ENCODE measurements at regions not wholly inside any gene's neighbourhood (a gene's known extent, or its start where the extent isn't known, plus 50 kb on each side); places are given as distances from the start of the nearest gene placed in this dataset.

DNA sequence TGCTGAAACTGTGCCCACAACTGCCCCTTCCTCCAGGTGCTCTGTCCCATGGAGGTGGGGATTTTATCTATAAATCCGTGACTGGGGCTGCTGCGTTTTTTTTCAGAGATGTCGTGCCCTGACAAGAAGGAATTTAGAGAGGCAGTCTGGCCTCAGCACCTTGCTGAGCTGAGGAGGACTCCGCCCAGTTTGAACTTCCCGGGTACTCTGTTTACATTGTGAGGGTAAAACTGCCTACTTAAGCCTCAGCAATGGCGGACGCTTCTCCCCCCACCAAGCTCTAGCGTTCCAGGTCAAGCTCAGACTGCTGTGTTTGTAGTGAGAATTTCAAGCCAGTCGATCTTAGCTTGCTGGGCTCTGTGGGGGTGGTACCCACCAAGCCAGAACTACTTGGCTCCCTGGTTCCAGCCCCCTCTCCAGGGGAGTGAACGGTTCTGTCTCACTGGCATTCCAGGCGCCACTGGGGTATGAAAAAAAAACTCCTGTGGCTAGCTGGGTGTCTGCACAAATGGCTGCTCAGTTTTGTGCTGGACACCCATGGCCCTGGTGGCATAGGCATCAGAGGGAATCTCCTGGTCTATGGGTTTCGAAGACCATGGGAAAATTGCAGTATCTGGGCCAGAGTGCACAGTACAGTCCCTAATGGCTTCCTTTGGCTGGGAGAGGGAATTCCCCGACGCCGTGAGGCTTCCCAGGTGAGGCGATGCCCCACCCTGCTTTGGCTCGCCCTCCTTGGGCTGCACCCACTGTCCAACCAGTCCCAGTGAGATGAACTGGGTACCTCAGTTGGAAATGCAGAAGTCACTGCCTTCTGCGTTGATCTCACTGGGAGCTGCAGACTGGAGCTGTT is 68.5 kb upstream of the SGO1 start:
- Histone ChIP-seq H3K36me3 (ENCODE audit: control insufficient read depth, insufficient read depth, low read length) (no peaks in the 10 kb centered on the region), H3K27me3 (ENCODE audit: control insufficient read depth, insufficient read depth, low read length) (no peaks in the 10 kb centered on the region), H3K4me3 (ENCODE audit: low read depth, low read length) (no peak overlapping the region)
- DNase-seq (ENCODE audit: low read depth): no peak
- CTCF ChIA-PET: interaction anchor here (0.6 kb wide), 1 partner anchor 161 kb away, joined by 3 read pairs; no protein-coding TSS in a partner anchor
- TF ChIP-seq, protein P1, sequence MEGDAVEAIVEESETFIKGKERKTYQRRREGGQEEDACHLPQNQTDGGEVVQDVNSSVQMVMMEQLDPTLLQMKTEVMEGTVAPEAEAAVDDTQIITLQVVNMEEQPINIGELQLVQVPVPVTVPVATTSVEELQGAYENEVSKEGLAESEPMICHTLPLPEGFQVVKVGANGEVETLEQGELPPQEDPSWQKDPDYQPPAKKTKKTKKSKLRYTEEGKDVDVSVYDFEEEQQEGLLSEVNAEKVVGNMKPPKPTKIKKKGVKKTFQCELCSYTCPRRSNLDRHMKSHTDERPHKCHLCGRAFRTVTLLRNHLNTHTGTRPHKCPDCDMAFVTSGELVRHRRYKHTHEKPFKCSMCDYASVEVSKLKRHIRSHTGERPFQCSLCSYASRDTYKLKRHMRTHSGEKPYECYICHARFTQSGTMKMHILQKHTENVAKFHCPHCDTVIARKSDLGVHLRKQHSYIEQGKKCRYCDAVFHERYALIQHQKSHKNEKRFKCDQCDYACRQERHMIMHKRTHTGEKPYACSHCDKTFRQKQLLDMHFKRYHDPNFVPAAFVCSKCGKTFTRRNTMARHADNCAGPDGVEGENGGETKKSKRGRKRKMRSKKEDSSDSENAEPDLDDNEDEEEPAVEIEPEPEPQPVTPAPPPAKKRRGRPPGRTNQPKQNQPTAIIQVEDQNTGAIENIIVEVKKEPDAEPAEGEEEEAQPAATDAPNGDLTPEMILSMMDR (IDR thresholded peaks at IDR 0.05; ENCODE audit: insufficient read depth, low read depth, low read length): no peak
- POLR2A ChIA-PET: no interaction called here

DNA sequence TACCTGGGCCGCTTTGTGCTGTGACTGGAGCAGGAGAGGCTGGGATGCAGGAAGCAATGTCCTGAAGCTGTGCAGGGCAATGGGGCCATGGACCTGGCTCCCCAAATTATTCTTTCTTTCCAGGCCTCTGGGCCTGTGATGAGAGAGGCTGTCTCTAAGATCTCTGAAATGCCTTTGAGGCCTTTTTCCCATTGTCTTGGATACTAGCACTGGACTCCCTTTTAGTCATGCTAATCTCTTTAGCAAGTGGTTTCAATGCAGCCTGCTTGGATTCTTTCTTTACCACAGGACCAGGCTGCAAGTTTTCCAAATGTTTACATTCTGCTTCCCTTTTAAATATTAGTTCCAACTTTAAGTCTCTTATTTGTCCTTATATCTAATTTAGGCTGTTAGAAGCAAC is 64.8 kb upstream of the SGO1 start:
- DNase-seq (ENCODE audit: low read depth): no peak
- CTCF ChIA-PET: no interaction called here
- POLR2A ChIA-PET: no interaction called here
- TF ChIP-seq, protein P1 (IDR thresholded peaks at IDR 0.05; ENCODE audit: insufficient read depth, low read depth, low read length): no peak
- Histone ChIP-seq H3K27me3 (ENCODE audit: control insufficient read depth, insufficient read depth, low read length) (no peaks in the 10 kb centered on the region), H3K36me3 (ENCODE audit: control insufficient read depth, insufficient read depth, low read length) (no peaks in the 10 kb centered on the region), H3K4me3 (ENCODE audit: low read depth, low read length) (no peak overlapping the region)

DNA sequence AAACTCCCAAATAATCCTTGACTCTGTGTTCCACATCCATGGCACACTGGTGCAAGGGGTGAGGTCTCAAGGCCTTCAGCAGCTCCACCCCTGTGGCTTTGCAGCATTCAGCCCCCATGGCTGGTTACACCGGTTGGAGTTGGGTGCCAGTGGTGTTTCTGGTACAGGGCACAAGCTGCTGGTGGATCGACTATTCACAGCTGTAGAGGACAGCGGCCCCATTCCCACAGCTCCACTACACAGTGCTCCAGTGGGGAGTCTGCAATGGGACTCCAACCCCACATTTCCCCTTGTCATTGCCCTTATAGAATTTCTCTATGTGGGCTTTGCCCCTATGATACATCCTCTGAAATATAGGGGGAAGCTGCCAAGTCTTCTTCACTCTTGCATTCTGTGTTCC is 64.3 kb upstream of the SGO1 start:
- no peaks in the 10 kb centered on the region for H3K27me3 ChIP-seq (ENCODE audit: control insufficient read depth, insufficient read depth, low read length)
- H3K4me3 ChIP-seq (ENCODE audit: low read depth, low read length): no peak overlapping the region
- ChIA-PET CTCF (no interaction called here), POLR2A (no interaction called here)
- H3K36me3 ChIP-seq (ENCODE audit: control insufficient read depth, insufficient read depth, low read length): no peaks in the 10 kb centered on the region
- TF ChIP-seq, protein P1 (IDR thresholded peaks at IDR 0.05; ENCODE audit: insufficient read depth, low read depth, low read length): no peak
- DNase-seq (ENCODE audit: low read depth): no peak

DNA sequence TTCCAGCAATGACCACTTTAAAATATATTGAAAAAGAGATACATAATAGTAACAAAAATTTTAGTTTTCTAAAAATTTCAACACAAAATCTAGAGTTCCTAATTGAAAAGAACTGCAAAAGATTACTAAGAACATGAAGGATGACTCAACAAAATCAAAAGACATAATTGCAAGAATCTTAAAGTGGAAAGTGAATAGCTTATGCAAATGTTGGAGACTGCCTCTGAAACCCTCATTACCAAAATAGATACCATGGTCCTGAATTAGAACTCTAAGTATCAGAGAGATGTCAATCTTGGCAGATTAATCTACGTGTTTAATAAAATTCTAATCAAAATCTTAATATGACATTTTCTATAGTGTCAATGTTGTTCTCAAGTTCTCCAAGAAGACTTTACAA is 60.7 kb upstream of the SGO1 start:
- TF ChIP-seq, protein P1 (IDR thresholded peaks at IDR 0.05; ENCODE audit: insufficient read depth, low read depth, low read length): no peak
- CTCF ChIA-PET: no interaction called here
- no peak for DNase-seq (ENCODE audit: low read depth)
- Histone ChIP-seq H3K27me3 (ENCODE audit: control insufficient read depth, insufficient read depth, low read length) (no peaks in the 10 kb centered on the region), H3K36me3 (ENCODE audit: control insufficient read depth, insufficient read depth, low read length) (no peaks in the 10 kb centered on the region), H3K4me3 (ENCODE audit: low read depth, low read length) (no peak overlapping the region)
- POLR2A ChIA-PET: no interaction called here

DNA sequence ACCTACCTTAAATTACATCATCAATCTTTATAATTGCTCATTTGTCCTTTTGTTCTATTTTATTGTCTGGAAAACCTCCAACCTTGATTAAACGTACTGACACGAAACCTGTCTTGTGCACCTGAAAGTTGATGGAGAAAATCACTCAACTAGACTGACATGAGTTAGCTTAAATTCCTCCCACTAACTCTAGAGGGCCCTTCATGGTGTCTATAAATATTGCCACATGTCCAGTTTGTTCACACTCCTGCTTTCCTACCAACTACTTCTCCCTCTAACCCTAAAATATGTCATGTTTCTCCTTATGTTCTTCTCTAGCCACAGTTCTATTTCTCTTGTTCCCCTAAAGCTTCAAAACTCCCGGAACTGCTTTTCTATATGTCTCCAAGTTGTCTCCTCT is 59.8 kb upstream of the SGO1 start:
- POLR2A ChIA-PET: no interaction called here

More for the DNA sequence above, 59.8 kb upstream of the SGO1 start:
- CTCF ChIA-PET: no interaction called here
- Histone ChIP-seq H3K36me3 (ENCODE audit: control insufficient read depth, insufficient read depth, low read length) (no peaks in the 10 kb centered on the region), H3K27me3 (ENCODE audit: control insufficient read depth, insufficient read depth, low read length) (no peaks in the 10 kb centered on the region), H3K4me3 (ENCODE audit: low read depth, low read length) (no peak overlapping the region)
- TF ChIP-seq, protein P1 (IDR thresholded peaks at IDR 0.05; ENCODE audit: insufficient read depth, low read depth, low read length): no peak
- no peak for DNase-seq (ENCODE audit: low read depth)

Measured in BJ (cell line).